Liver (tissue), 8 donors: ENCODE measurements at regions not wholly inside any gene's neighbourhood (a gene's known extent, or its start where the extent isn't known, plus 50 kb on each side); places are given as distances from the start of the nearest gene placed in this dataset.

Experiments used
- DNase-seq: peaks from one replicate; pipeline ENCODE4 v3.0.0-alpha.2; 2017; ENCODE audit warnings: low spot score
- H3K27ac ChIP-seq, 2 donors: one replicate each; pipeline ENCODE4 v1.7.0; 2013; ENCODE audit warnings: inconsistent platforms in 2 of 2, low read length in 2 of 2, control low read depth in 1 of 2, low read depth in 1 of 2, mild to moderate bottlenecking in 1 of 2
- H3K27me3 ChIP-seq, 4 donors: one replicate each; pipeline versions ENCODE4 v1.6.1 to v1.7.0; 2013; ENCODE audit warnings: low read length in 3 of 4, inconsistent platforms in 1 of 4, mild to moderate bottlenecking in 1 of 4, moderate library complexity in 1 of 4; ENCODE audit not compliant: control insufficient read depth in 4 of 4, insufficient read depth in 4 of 4
- H3K36me3 ChIP-seq, 4 donors: one replicate each; pipeline versions ENCODE4 v1.6.1 to v1.7.0; 2013; ENCODE audit warnings: low read length in 3 of 4, mild to moderate bottlenecking in 3 of 4, low read depth in 1 of 4, moderate library complexity in 1 of 4; ENCODE audit not compliant: control insufficient read depth in 4 of 4, insufficient read depth in 3 of 4
- H3K4me1 ChIP-seq, 4 donors: one replicate each; pipeline versions ENCODE4 v1.6.1 to v1.7.0; 2013; ENCODE audit warnings: low read length in 3 of 4, mild to moderate bottlenecking in 3 of 4, moderate library complexity in 1 of 4; ENCODE audit not compliant: control insufficient read depth in 4 of 4, insufficient read depth in 4 of 4
- H3K4me3 ChIP-seq, 3 donors: one replicate each; pipeline versions ENCODE4 v1.6.1 to v1.7.0; 2013; ENCODE audit warnings: low read length in 3 of 3, control low read depth in 1 of 3, low read depth in 1 of 3, mild to moderate bottlenecking in 1 of 3
- H3K9ac ChIP-seq, 2 donors: one replicate each; pipeline ENCODE4 v1.7.0; 2013; ENCODE audit warnings: low read length in 2 of 2, mild to moderate bottlenecking in 2 of 2, moderate library complexity in 2 of 2, control low read depth in 1 of 2, low read depth in 1 of 2
- H3K9me3 ChIP-seq, 4 donors: one replicate each; pipeline versions ENCODE4 v1.6.1 to v1.7.0; 2013; ENCODE audit warnings: low read length in 3 of 4; ENCODE audit not compliant: control insufficient read depth in 4 of 4
- EGR1 ChIP-seq, 2 donors: IDR thresholded peaks; 2 replicates each; pipeline ENCODE4 v1.6.1; 2016 to 2018; ENCODE audit warnings: antibody characterized with exemption in 2 of 2, low read depth in 2 of 2
- FOXA1 ChIP-seq: IDR thresholded peaks from 2 replicates; pipeline ENCODE4 v1.6.1; 2016; ENCODE audit warnings: antibody characterized with exemption
- FOXA2 ChIP-seq: IDR thresholded peaks from 2 replicates; pipeline ENCODE4 v1.6.1; 2016; ENCODE audit warnings: antibody characterized with exemption
- GABPA ChIP-seq, 2 donors: IDR thresholded peaks in 1 of 2; conservative IDR thresholded peaks in 1 of 2; 2 replicates each; pipeline ENCODE4 v1.6.1; 2016; ENCODE audit warnings: antibody characterized with exemption in 2 of 2, mild to moderate bottlenecking in 1 of 2, moderate library complexity in 1 of 2
- HNF4A ChIP-seq, 2 donors: conservative IDR thresholded peaks; 2 replicates each; pipeline ENCODE4 v1.6.1; 2016; ENCODE audit warnings: antibody characterized with exemption in 2 of 2, mild to moderate bottlenecking in 2 of 2
- HNF4G ChIP-seq: IDR thresholded peaks from 2 replicates; pipeline ENCODE4 v1.6.1; 2016; ENCODE audit warnings: antibody characterized with exemption
- JUND ChIP-seq, 2 donors: IDR thresholded peaks; 2 replicates each; pipeline ENCODE4 v1.6.1; 2016; ENCODE audit warnings: antibody characterized with exemption in 2 of 2
- NR2F2 ChIP-seq: IDR thresholded peaks from 2 replicates; pipeline ENCODE4 v1.6.1; 2016; ENCODE audit warnings: antibody characterized with exemption
- RAD21 ChIP-seq, 2 donors: IDR thresholded peaks; 2 replicates each; pipeline ENCODE4 v1.6.1; 2016; ENCODE audit warnings: antibody characterized with exemption in 2 of 2, mild to moderate bottlenecking in 2 of 2
- REST ChIP-seq: IDR thresholded peaks from 2 replicates; pipeline ENCODE4 v1.6.1; 2016; ENCODE audit warnings: antibody characterized with exemption, mild to moderate bottlenecking
- RXRA ChIP-seq, 2 donors: IDR thresholded peaks; 2 replicates each; pipeline ENCODE4 v1.6.1; 2017 to 2018; ENCODE audit warnings: antibody characterized with exemption in 2 of 2, mild to moderate bottlenecking in 1 of 2
- SP1 ChIP-seq: IDR thresholded peaks from 2 replicates; pipeline ENCODE4 v1.6.1; 2018; ENCODE audit warnings: antibody characterized with exemption, mild to moderate bottlenecking
- TAF1 ChIP-seq: conservative IDR thresholded peaks from 2 replicates; pipeline ENCODE4 v1.6.1; 2016; ENCODE audit warnings: antibody characterized with exemption, mild to moderate bottlenecking
- YY1 ChIP-seq: IDR thresholded peaks from 2 replicates; pipeline ENCODE4 v1.6.1; 2016; ENCODE audit warnings: antibody characterized with exemption, mild to moderate bottlenecking
- whole genome bisulfite sequencing: extraction: QIAGEN DNeasy Blood & Tissue Kit; methylation state at CpG from one replicate; pipeline ENCODE4 v1.1.7; 2013; 5-methylcytosine and 5-hydroxymethylcytosine counted together
- TF ChIP-seq, protein P1 (sequence below): fragments of 150-350 bp; IDR thresholded peaks from 2 replicates; pipeline ENCODE4 v1.5.1; 2017; ENCODE audit warnings: improper control_type of control experiment, low read depth, low read length; ENCODE audit not compliant: missing input control
- TF ChIP-seq, protein P2 (sequence below): IDR thresholded peaks from 2 replicates; pipeline ENCODE4 v1.6.1; 2016; ENCODE audit warnings: antibody characterized with exemption
- TF ChIP-seq, protein P3 (sequence below): IDR thresholded peaks from 2 replicates; pipeline ENCODE4 v1.6.1; 2016; ENCODE audit warnings: antibody characterized with exemption
- donor health status: healthy.
- donor health status: healthy.
- donor health status: healthy.
- donor health status: healthy.
- donor health status: healthy.

GRCh38 chr2:240287011-240287410 lies 146.6 kb upstream of the OTOS start:
- H3K9ac ChIP-seq: no peak overlapping the region

DNA sequence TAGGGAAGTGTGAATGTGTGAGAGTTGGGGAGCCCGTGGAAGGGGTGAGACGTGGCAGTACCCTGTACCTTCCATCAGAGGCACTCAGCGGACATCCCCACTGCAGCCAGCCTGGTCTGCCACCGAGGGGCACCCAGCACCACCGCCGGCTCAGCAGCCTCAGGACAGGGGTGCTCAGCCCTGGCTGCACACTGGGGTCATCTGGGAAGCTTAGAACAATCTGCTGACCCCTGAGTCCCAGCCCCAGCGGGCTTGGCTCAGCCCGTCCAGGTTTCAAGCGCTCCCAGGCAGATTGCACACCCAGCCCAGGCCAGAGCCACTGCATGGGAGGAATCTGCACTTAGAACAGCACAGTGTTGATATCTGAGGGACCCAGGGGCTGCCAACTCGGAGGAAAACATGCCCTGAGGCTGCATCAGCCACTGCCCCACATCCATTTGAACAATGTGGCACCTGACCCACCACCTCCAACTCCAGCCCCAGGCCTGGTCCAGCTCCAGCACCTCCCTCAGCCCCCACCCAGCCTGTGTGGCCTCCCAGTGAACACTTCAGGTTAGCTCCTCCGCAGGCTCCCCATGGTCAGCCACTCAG lies 147.1 kb upstream of the OTOS start:
- no peak overlapping the region for H3K27ac ChIP-seq
- H3K36me3 ChIP-seq: no peaks in the 10 kb centered on the region
- no peaks in the 10 kb centered on the region for H3K27me3 ChIP-seq
- H3K4me1 ChIP-seq: no peaks in the 10 kb centered on the region
- no peak for DNase-seq
- no peak for TF ChIP-seq EGR1 (IDR thresholded peaks at IDR 0.05; ENCODE audit: low read depth in 2 of 2)
- no peak for TF ChIP-seq RAD21 (IDR thresholded peaks at IDR 0.05)
- TF ChIP-seq GABPA (IDR thresholded peaks at IDR 0.05 in 1 of 2, conservative IDR thresholded peaks at IDR 0.05 in 1 of 2): no peak
- TF ChIP-seq SP1: no peak
- no peak for TF ChIP-seq RXRA (IDR thresholded peaks at IDR 0.05)
- no peak for TF ChIP-seq HNF4G
- TF ChIP-seq, protein P1, sequence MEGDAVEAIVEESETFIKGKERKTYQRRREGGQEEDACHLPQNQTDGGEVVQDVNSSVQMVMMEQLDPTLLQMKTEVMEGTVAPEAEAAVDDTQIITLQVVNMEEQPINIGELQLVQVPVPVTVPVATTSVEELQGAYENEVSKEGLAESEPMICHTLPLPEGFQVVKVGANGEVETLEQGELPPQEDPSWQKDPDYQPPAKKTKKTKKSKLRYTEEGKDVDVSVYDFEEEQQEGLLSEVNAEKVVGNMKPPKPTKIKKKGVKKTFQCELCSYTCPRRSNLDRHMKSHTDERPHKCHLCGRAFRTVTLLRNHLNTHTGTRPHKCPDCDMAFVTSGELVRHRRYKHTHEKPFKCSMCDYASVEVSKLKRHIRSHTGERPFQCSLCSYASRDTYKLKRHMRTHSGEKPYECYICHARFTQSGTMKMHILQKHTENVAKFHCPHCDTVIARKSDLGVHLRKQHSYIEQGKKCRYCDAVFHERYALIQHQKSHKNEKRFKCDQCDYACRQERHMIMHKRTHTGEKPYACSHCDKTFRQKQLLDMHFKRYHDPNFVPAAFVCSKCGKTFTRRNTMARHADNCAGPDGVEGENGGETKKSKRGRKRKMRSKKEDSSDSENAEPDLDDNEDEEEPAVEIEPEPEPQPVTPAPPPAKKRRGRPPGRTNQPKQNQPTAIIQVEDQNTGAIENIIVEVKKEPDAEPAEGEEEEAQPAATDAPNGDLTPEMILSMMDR: no peak
- no peak for TF ChIP-seq FOXA1
- TF ChIP-seq, protein P2, sequence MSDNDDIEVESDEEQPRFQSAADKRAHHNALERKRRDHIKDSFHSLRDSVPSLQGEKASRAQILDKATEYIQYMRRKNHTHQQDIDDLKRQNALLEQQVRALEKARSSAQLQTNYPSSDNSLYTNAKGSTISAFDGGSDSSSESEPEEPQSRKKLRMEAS: no peak
- TF ChIP-seq NR2F2: no peak
- TF ChIP-seq FOXA2: no peak
- TF ChIP-seq, protein P3, sequence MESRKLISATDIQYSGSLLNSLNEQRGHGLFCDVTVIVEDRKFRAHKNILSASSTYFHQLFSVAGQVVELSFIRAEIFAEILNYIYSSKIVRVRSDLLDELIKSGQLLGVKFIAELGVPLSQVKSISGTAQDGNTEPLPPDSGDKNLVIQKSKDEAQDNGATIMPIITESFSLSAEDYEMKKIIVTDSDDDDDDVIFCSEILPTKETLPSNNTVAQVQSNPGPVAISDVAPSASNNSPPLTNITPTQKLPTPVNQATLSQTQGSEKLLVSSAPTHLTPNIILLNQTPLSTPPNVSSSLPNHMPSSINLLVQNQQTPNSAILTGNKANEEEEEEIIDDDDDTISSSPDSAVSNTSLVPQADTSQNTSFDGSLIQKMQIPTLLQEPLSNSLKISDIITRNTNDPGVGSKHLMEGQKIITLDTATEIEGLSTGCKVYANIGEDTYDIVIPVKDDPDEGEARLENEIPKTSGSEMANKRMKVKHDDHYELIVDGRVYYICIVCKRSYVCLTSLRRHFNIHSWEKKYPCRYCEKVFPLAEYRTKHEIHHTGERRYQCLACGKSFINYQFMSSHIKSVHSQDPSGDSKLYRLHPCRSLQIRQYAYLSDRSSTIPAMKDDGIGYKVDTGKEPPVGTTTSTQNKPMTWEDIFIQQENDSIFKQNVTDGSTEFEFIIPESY: no peak
- TF ChIP-seq REST: no peak
- WGBS: 78% methylated on average over 11 of the region's 11 CpGs
- no peak overlapping the region for H3K9ac ChIP-seq
- H3K9me3 ChIP-seq: no peaks in the 10 kb centered on the region
- no peak overlapping the region for H3K4me3 ChIP-seq

More at GRCh38 chr2:240287011-240287410, 146.6 kb upstream of the OTOS start:
- Histone ChIP-seq H3K27me3 (no peaks in the 10 kb centered on the region), H3K4me1 (no peaks in the 10 kb centered on the region), H3K4me3 (no peak overlapping the region), H3K27ac (no peak overlapping the region), H3K9me3 (no peaks in the 10 kb centered on the region), H3K36me3 (no peaks in the 10 kb centered on the region)
- WGBS: 82% methylated on average over 14 of the region's 14 CpGs
- no peak for TF ChIP-seq FOXA2
- TF ChIP-seq SP1: no peak
- no peak for TF ChIP-seq GABPA (IDR thresholded peaks at IDR 0.05 in 1 of 2, conservative IDR thresholded peaks at IDR 0.05 in 1 of 2)
- no peak for TF ChIP-seq RXRA (IDR thresholded peaks at IDR 0.05)
- TF ChIP-seq JUND (IDR thresholded peaks at IDR 0.05): no peak
- no peak for TF ChIP-seq RAD21 (IDR thresholded peaks at IDR 0.05)
- TF ChIP-seq NR2F2: no peak
- TF ChIP-seq TAF1: no peak
- TF ChIP-seq YY1: no peak
- no peak for TF ChIP-seq EGR1 (IDR thresholded peaks at IDR 0.05; ENCODE audit: low read depth in 2 of 2)
- TF ChIP-seq HNF4A (conservative IDR thresholded peaks at IDR 0.05): no peak
- no peak for TF ChIP-seq FOXA1
- DNase-seq: no peak
